IMR-90 (cell line): ENCODE measurements at regions not wholly inside any gene's neighbourhood (a gene's known extent, or its start where the extent isn't known, plus 50 kb on each side); places are given as distances from the start of the nearest gene placed in this dataset.

Experiments used
- ATAC-seq: fragments of 200-7000 bp; cut with Tn5 transposase; 2 replicates; pipeline ENCODE4 v1.9.1; 2020; ENCODE audit warnings: low read depth, mild to moderate bottlenecking, moderate library complexity
- BruUV-seq: library from RNA; stranded (reverse); fragments of 400-500 nt; replicated peaks from 2 replicates; lab custom pipeline; 2021; lab: Mats Ljungman, UMichigan
- CTCF ChIA-PET: fragments of 300-600 bp; formaldehyde crosslinking; extraction: SDS; loops from one replicate; lab custom pipeline; 2021; ENCODE audit warnings: antibody characterized with exemption; lab: Yijun Ruan, JAX
- POLR2A ChIA-PET: fragments of 300-600 bp; sonication (Branson Sonifier 250); formaldehyde crosslinking; loops from one replicate; lab custom pipeline; 2022; ENCODE audit warnings: antibody characterized with exemption; ENCODE audit not compliant: unreplicated experiment; lab: Charles Lee
- DNase-seq: peaks from one replicate; pipeline ENCODE4 v3.0.0; 2013
- H2AFZ ChIP-seq: replicated peaks from 2 replicates; pipeline ENCODE3; 2013; ENCODE audit warnings: low read length, mild to moderate bottlenecking; ENCODE audit not compliant: poor library complexity
- H2AK5ac ChIP-seq: 2 replicates; pipeline ENCODE4 v1.6.1; 2013; ENCODE audit warnings: low read depth, low read length, inconsistent platforms
- H2AK9ac ChIP-seq: replicated peaks from 2 replicates; pipeline ENCODE3; 2013; ENCODE audit warnings: mild to moderate bottlenecking, low read depth, low read length, moderate library complexity; ENCODE audit not compliant: poor library complexity
- H2BK120ac ChIP-seq: 2 replicates; pipeline ENCODE4 v1.6.1; 2013; ENCODE audit warnings: low read depth, low read length, inconsistent platforms
- H2BK15ac ChIP-seq: 3 replicates; pipeline ENCODE4 v1.6.1; 2013; ENCODE audit warnings: low read depth, low read length, inconsistent platforms
- H2BK20ac ChIP-seq: 2 replicates; pipeline ENCODE4 v1.6.1; 2013; ENCODE audit warnings: low read depth, mild to moderate bottlenecking, inconsistent platforms, low read length, moderate library complexity
- H2BK5ac ChIP-seq: 2 replicates; pipeline ENCODE4 v1.6.1; 2013; ENCODE audit warnings: mild to moderate bottlenecking, low read depth, low read length, inconsistent platforms; ENCODE audit not compliant: poor library complexity, severe bottlenecking
- H3K14ac ChIP-seq: replicated peaks from 2 replicates; pipeline ENCODE4 v1.6.1; 2013; ENCODE audit warnings: low read depth, low read length, inconsistent platforms
- H3K18ac ChIP-seq: 2 replicates; pipeline ENCODE4 v1.6.1; 2013; ENCODE audit warnings: low read depth, low read length, control low read depth
- H3K23ac ChIP-seq: 2 replicates; pipeline ENCODE4 v1.6.1; 2013; ENCODE audit warnings: low read depth, low read length, inconsistent platforms
- H3K27ac ChIP-seq: 2 replicates; pipeline ENCODE4 v1.5.1; 2013; ENCODE audit warnings: mild to moderate bottlenecking, control low read depth, low read length; ENCODE audit not compliant: insufficient read depth
- H3K27me3 ChIP-seq: 2 replicates; pipeline ENCODE4 v1.6.1; 2013; ENCODE audit warnings: low read length; ENCODE audit not compliant: control insufficient read depth, insufficient read depth
- H3K36me3 ChIP-seq: 2 replicates; pipeline ENCODE4 v1.6.1; 2013; ENCODE audit warnings: low read length, mixed read lengths; ENCODE audit not compliant: control insufficient read depth, insufficient read depth
- H3K4ac ChIP-seq: 2 replicates; pipeline ENCODE4 v1.6.1; 2013; ENCODE audit warnings: low read depth, low read length, inconsistent platforms
- H3K4me1 ChIP-seq: 2 replicates; pipeline ENCODE4 v1.6.1; 2013; ENCODE audit warnings: low read length, mixed read lengths; ENCODE audit not compliant: control insufficient read depth, insufficient read depth
- H3K4me2 ChIP-seq: 2 replicates; pipeline ENCODE4 v1.6.1; 2013; ENCODE audit warnings: low read depth, mild to moderate bottlenecking, control low read depth, low read length, moderate library complexity
- H3K4me3 ChIP-seq: 2 replicates; pipeline ENCODE4 v1.5.1; 2013; ENCODE audit warnings: low read depth, mild to moderate bottlenecking, control low read depth, low read length, moderate library complexity; ENCODE audit not compliant: insufficient read depth
- H3K56ac ChIP-seq: 2 replicates; pipeline ENCODE4 v1.6.1; 2013; ENCODE audit warnings: low read length, inconsistent platforms; ENCODE audit not compliant: insufficient read depth; ENCODE audit errors: extremely low read depth
- H3K79me1 ChIP-seq, 2 experiments: 2 replicates each; pipeline ENCODE4 v1.6.1; 2013; ENCODE audit warnings: low read length in 2 of 2, inconsistent platforms in 1 of 2, low read depth in 1 of 2
- H3K9ac ChIP-seq: 2 replicates; pipeline ENCODE4 v1.6.1; 2013; ENCODE audit warnings: low read depth, low read length, control low read depth
- H3K9me1 ChIP-seq: 2 replicates; pipeline ENCODE4 v1.6.1; 2013; ENCODE audit warnings: low read length, inconsistent platforms; ENCODE audit not compliant: insufficient read depth
- H3K9me3 ChIP-seq: 2 replicates; pipeline ENCODE4 v1.6.1; 2013; ENCODE audit warnings: low read length; ENCODE audit not compliant: control insufficient read depth, insufficient read depth
- H4K20me1 ChIP-seq: 2 replicates; pipeline ENCODE4 v1.6.1; 2013; ENCODE audit warnings: low read length, inconsistent platforms; ENCODE audit not compliant: insufficient read depth
- H4K5ac ChIP-seq: 2 replicates; pipeline ENCODE4 v1.6.1; 2013; ENCODE audit warnings: mild to moderate bottlenecking, low read depth, low read length, control low read depth
- H4K8ac ChIP-seq, 2 experiments: 2 replicates each; pipeline ENCODE4 v1.6.1; 2013; ENCODE audit warnings: low read depth in 2 of 2, low read length in 2 of 2, control low read depth in 1 of 2, inconsistent platforms in 1 of 2
- H4K91ac ChIP-seq: 2 replicates; pipeline ENCODE4 v1.6.1; 2013; ENCODE audit warnings: low read depth, low read length, inconsistent platforms; ENCODE audit not compliant: insufficient read depth
- BHLHE40 ChIP-seq: fragments of 150-350 bp; IDR thresholded peaks from 2 replicates; pipeline ENCODE4 v1.6.1; 2016; ENCODE audit warnings: mild to moderate bottlenecking, low read depth, low read length
- CEBPB ChIP-seq: IDR thresholded peaks from 2 replicates; pipeline ENCODE4 v1.6.1; 2012; ENCODE audit warnings: low read depth, low read length, improper control_type of control experiment
- MAZ ChIP-seq: IDR thresholded peaks from 2 replicates; pipeline ENCODE4 v1.6.1; 2012; ENCODE audit warnings: low read depth, mild to moderate bottlenecking, low read length, improper control_type of control experiment, moderate library complexity, borderline replicate concordance
- RAD21 ChIP-seq: IDR thresholded peaks from 2 replicates; pipeline ENCODE4 v1.6.1; 2012; ENCODE audit warnings: low read length, improper control_type of control experiment
- RFX5 ChIP-seq: IDR thresholded peaks from 2 replicates; pipeline ENCODE4 v1.8.0; 2012; ENCODE audit warnings: low read depth, mild to moderate bottlenecking, low read length, moderate library complexity
- WGBS, 2 experiments: methylation state at CpG; one replicate each; pipeline versions ENCODE4 v1.1.5 to v1.1.7; 2013; ENCODE audit warnings: missing lambda C conversion rate in 2 of 2; ENCODE audit not compliant: insufficient read length in 1 of 2; ENCODE audit errors: extremely low coverage in 2 of 2; 5-methylcytosine and 5-hydroxymethylcytosine counted together
- dilution Hi-C: fragments of 300-500 bp; cut with HindIII; formaldehyde crosslinking; loops from one replicate; pipeline ENCODE4 v1.14.3; 2018; ENCODE audit warnings: low sequenced_read_pairs; ENCODE audit not compliant: unreplicated experiment
- in situ Hi-C: fragments of 300-500 bp; cut with MboI; formaldehyde crosslinking; loops from 3 replicates; pipeline ENCODE4 v1.14.3; 2019; ENCODE audit warnings: low sequenced_read_pairs, inconsistent platforms, mixed read lengths
- intact Hi-C: fragments of 100-400 bp; cut with micrococcal nuclease; formaldehyde crosslinking; loops from 2 replicates; pipeline ENCODE4 v1.10.0; 2022
- TF ChIP-seq, protein P1 (sequence below): conservative IDR thresholded peaks from 2 replicates; pipeline ENCODE4 v1.5.1; 2012; ENCODE audit warnings: mild to moderate bottlenecking, low read depth, low read length, improper control_type of control experiment

DNA sequence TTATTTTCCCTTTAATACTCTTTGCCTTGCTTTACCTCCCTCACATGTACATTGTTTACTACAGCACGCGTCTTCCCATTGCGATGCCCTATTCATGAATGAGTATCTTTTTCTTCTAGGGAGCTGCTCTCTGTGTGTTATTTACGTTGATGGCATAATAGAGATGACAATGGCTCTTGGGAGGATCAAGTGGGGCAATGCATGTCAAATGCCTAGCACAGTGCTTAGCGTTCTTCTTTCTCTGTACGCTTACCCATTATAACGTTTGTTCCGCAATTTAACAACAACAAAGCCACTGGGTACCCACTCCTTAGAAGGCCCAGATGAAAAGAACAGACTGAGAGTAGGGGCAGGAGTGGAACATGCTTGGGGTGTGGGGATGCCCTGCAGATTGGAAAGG, 271.6 kb upstream of the TNRC6C start:
- TF ChIP-seq RFX5 (no peak), MAZ (no peak), BHLHE40 (no peak), RAD21 (no peak), CEBPB (no peak)
- TF ChIP-seq, protein P1, sequence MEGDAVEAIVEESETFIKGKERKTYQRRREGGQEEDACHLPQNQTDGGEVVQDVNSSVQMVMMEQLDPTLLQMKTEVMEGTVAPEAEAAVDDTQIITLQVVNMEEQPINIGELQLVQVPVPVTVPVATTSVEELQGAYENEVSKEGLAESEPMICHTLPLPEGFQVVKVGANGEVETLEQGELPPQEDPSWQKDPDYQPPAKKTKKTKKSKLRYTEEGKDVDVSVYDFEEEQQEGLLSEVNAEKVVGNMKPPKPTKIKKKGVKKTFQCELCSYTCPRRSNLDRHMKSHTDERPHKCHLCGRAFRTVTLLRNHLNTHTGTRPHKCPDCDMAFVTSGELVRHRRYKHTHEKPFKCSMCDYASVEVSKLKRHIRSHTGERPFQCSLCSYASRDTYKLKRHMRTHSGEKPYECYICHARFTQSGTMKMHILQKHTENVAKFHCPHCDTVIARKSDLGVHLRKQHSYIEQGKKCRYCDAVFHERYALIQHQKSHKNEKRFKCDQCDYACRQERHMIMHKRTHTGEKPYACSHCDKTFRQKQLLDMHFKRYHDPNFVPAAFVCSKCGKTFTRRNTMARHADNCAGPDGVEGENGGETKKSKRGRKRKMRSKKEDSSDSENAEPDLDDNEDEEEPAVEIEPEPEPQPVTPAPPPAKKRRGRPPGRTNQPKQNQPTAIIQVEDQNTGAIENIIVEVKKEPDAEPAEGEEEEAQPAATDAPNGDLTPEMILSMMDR = no peak
- Histone ChIP-seq H2AK5ac (no peak overlapping the region), H2BK20ac (no peak overlapping the region), H3K18ac (no peak overlapping the region), H3K36me3 (no peaks in the 10 kb centered on the region), H3K56ac (no peak overlapping the region), H3K9me1 (no peaks in the 10 kb centered on the region), H4K8ac (no peak overlapping the region), H4K20me1 (no peaks in the 10 kb centered on the region), H3K14ac (no peak overlapping the region), H2AFZ (no peak overlapping the region), H3K4me3 (no peak overlapping the region), H2AK9ac (no peak overlapping the region), H3K4ac (no peak overlapping the region), H3K27me3 (peaks cover 22% of the 10 kb centered on the region), H2BK120ac (no peak overlapping the region), H2BK15ac (no peak overlapping the region), H3K4me1 (no peaks in the 10 kb centered on the region), H3K79me1 (no peaks in the 10 kb centered on the region), H3K9me3 (no peaks in the 10 kb centered on the region), H2BK5ac (no peak overlapping the region), H3K9ac (no peak overlapping the region), H4K91ac (no peak overlapping the region), H3K23ac (no peak overlapping the region), H4K5ac (no peak overlapping the region), H3K27ac (no peak overlapping the region), H3K4me2 (no peak overlapping the region)
- in situ Hi-C loops (no loop called here), intact Hi-C loops (no loop called here), dilution Hi-C loops (no loop called here)
- ATAC-seq (no peak), DNase-seq (no peak)
- WGBS, 2 experiments = no CpG with 5 or more reads among the region's 8 CpGs
- POLR2A ChIA-PET = no interaction called here
- no TSS peak for BruUV-seq
- CTCF ChIA-PET = no interaction called here
